ENCODE measurements at regions not wholly inside any gene's neighbourhood (a gene's known extent, or its start where the extent isn't known, plus 50 kb on each side); places are given as distances from the start of the nearest gene placed in this dataset.

GRCh38 chr2:160914217-160914616 lies 246.0 kb upstream of the TANK start:
- CTCF ChIA-PET (ENCODE audit: partially characterized antibody) = no interaction called here
- intact Hi-C loops (cut with micrococcal nuclease) = no loop called here

GRCh38 chr2:160916300-160916699 lies 243.9 kb upstream of the TANK start:
- H3K4me3 Mint-ChIP-seq = no peak overlapping the region
- ChIA-PET POLR2A (ENCODE audit: partially characterized antibody) (no interaction called here), CTCF (ENCODE audit: partially characterized antibody) (interaction anchor here (2.1 kb wide), 1 partner anchor 593 kb away, joined by 8 read pairs; no protein-coding TSS in a partner anchor)

More at GRCh38 chr2:160914217-160914616, 246.0 kb upstream of the TANK start:
- H3K9me3 Mint-ChIP-seq = peaks cover 0 to 2% (median 0%) of the 10 kb centered on the region in 8 donors
- no peaks in the 10 kb centered on the region for H3K36me3 Mint-ChIP-seq
- Histone ChIP-seq H3K36me3 (ENCODE audit: insufficient read depth, low read length) (no peaks in the 10 kb centered on the region), H3K4me3 (ENCODE audit: low read length in 2 of 2) (no peak overlapping the region), H3K4me1 (ENCODE audit: insufficient read depth, low read length) (no peaks in the 10 kb centered on the region), H3K27ac (ENCODE audit: low read depth, low read length) (no peak overlapping the region), H3K27me3 (ENCODE audit: insufficient read depth, low read length) (no peaks in the 10 kb centered on the region), H3K9me3 (ENCODE audit: control insufficient read depth in 1 of 2, low read length in 2 of 2) (no peaks in the 10 kb centered on the region)
- POLR2A ChIA-PET (ENCODE audit: partially characterized antibody) = no interaction called here
- peaks cover 0 to 2% (median 0%) of the 10 kb centered on the region in 4 donors for H3K4me1 Mint-ChIP-seq
- H3K4me3 Mint-ChIP-seq = no peak overlapping the region
- no peak overlapping the region for H3K27ac Mint-ChIP-seq
- H3K27me3 Mint-ChIP-seq = no peaks in the 10 kb centered on the region
- no peak for DNase-seq

GRCh38 chr2:160917850-160918249 lies 242.4 kb upstream of the TANK start:
- no peak for DNase-seq
- Mint-ChIP-seq H3K27me3 (no peaks in the 10 kb centered on the region), H3K4me1 (peaks cover 0 to 2% (median 0%) of the 10 kb centered on the region in 4 donors), H3K4me3 (no peak overlapping the region), H3K9me3 (peaks cover 0 to 2% (median 0%) of the 10 kb centered on the region in 8 donors), H3K27ac (no peak overlapping the region), H3K36me3 (no peaks in the 10 kb centered on the region)
- POLR2A ChIA-PET (ENCODE audit: partially characterized antibody) = no interaction called here
- H3K36me3 ChIP-seq (ENCODE audit: insufficient read depth, low read length) = no peaks in the 10 kb centered on the region
- no peak overlapping the region for H3K4me3 ChIP-seq (ENCODE audit: low read length in 2 of 2)
- H3K4me1 ChIP-seq (ENCODE audit: insufficient read depth, low read length) = no peaks in the 10 kb centered on the region
- intact Hi-C loops (cut with micrococcal nuclease) = loop anchor here (2.0 kb wide), 1 partner anchor 563 kb away; no protein-coding TSS in a partner anchor
- no peaks in the 10 kb centered on the region for H3K9me3 ChIP-seq (ENCODE audit: control insufficient read depth in 1 of 2, low read length in 2 of 2)
- no peak overlapping the region for H3K27ac ChIP-seq (ENCODE audit: low read depth, low read length)
- H3K27me3 ChIP-seq (ENCODE audit: insufficient read depth, low read length) = no peaks in the 10 kb centered on the region
- CTCF ChIA-PET (ENCODE audit: partially characterized antibody) = interaction anchor here (1.5 to 2.8 kb wide), 7 partner anchors 10 to 666 kb away, joined by 3 to 16 read pairs (median 8); no protein-coding TSS in a partner anchor

More at GRCh38 chr2:160916300-160916699, 243.9 kb upstream of the TANK start:
- Histone ChIP-seq H3K27ac (ENCODE audit: low read depth, low read length) (no peak overlapping the region), H3K9me3 (ENCODE audit: control insufficient read depth in 1 of 2, low read length in 2 of 2) (no peaks in the 10 kb centered on the region), H3K27me3 (ENCODE audit: insufficient read depth, low read length) (no peaks in the 10 kb centered on the region), H3K4me3 (ENCODE audit: low read length in 2 of 2) (no peak overlapping the region), H3K4me1 (ENCODE audit: insufficient read depth, low read length) (no peaks in the 10 kb centered on the region), H3K36me3 (ENCODE audit: insufficient read depth, low read length) (no peaks in the 10 kb centered on the region)
- Mint-ChIP-seq H3K4me1 (peaks cover 0 to 2% (median 0%) of the 10 kb centered on the region in 4 donors), H3K9me3 (peaks cover 0 to 2% (median 0%) of the 10 kb centered on the region in 8 donors), H3K27me3 (no peaks in the 10 kb centered on the region), H3K27ac (no peak overlapping the region), H3K36me3 (no peaks in the 10 kb centered on the region)
- intact Hi-C loops (cut with micrococcal nuclease) = no loop called here
- DNase-seq = no peak

GRCh38 chr2:160918258-160918657 lies 242.0 kb upstream of the TANK start:
- Histone ChIP-seq H3K9me3 (ENCODE audit: control insufficient read depth in 1 of 2, low read length in 2 of 2) (no peaks in the 10 kb centered on the region), H3K4me3 (ENCODE audit: low read length in 2 of 2) (no peak overlapping the region), H3K36me3 (ENCODE audit: insufficient read depth, low read length) (no peaks in the 10 kb centered on the region), H3K4me1 (ENCODE audit: insufficient read depth, low read length) (no peaks in the 10 kb centered on the region), H3K27me3 (ENCODE audit: insufficient read depth, low read length) (no peaks in the 10 kb centered on the region), H3K27ac (ENCODE audit: low read depth, low read length) (no peak overlapping the region)
- Mint-ChIP-seq H3K9me3 (peaks cover 0 to 2% (median 0%) of the 10 kb centered on the region in 8 donors), H3K27ac (no peak overlapping the region), H3K27me3 (no peaks in the 10 kb centered on the region), H3K36me3 (no peaks in the 10 kb centered on the region), H3K4me1 (peaks cover 0 to 2% (median 0%) of the 10 kb centered on the region in 4 donors), H3K4me3 (no peak overlapping the region)
- CTCF ChIA-PET (ENCODE audit: partially characterized antibody) = interaction anchor here (1.3 to 2.8 kb wide), 9 partner anchors 8 to 667 kb away, joined by 3 to 16 read pairs (median 7); no protein-coding TSS in a partner anchor
- DNase-seq = no peak
- intact Hi-C loops (cut with micrococcal nuclease) = loop anchor here (2.0 kb wide), 1 partner anchor 563 kb away; no protein-coding TSS in a partner anchor
- POLR2A ChIA-PET (ENCODE audit: partially characterized antibody) = no interaction called here

GRCh38 chr2:160918906-160919503 lies 241.2 kb upstream of the TANK start:
- H3K4me3 Mint-ChIP-seq = no peak overlapping the region

GRCh38 chr2:160920061-160920460 lies 240.2 kb upstream of the TANK start:
- no peaks in the 10 kb centered on the region for H3K36me3 ChIP-seq (ENCODE audit: insufficient read depth, low read length)
- Mint-ChIP-seq H3K27ac (no peak overlapping the region), H3K4me1 (no peaks in the 10 kb centered on the region), H3K4me3 (no peak overlapping the region), H3K27me3 (no peaks in the 10 kb centered on the region), H3K36me3 (no peaks in the 10 kb centered on the region), H3K9me3 (peaks cover 0 to 2% (median 0%) of the 10 kb centered on the region in 8 donors)
- ChIA-PET POLR2A (ENCODE audit: partially characterized antibody) (no interaction called here), CTCF (ENCODE audit: partially characterized antibody) (interaction anchor here (1.1 kb wide), 1 partner anchor 596 kb away, joined by 6 read pairs; no protein-coding TSS in a partner anchor)
- intact Hi-C loops (cut with micrococcal nuclease) = no loop called here
- no peaks in the 10 kb centered on the region for H3K9me3 ChIP-seq (ENCODE audit: control insufficient read depth in 1 of 2, low read length in 2 of 2)
- no peak overlapping the region for H3K27ac ChIP-seq (ENCODE audit: low read depth, low read length)
- H3K4me1 ChIP-seq (ENCODE audit: insufficient read depth, low read length) = no peaks in the 10 kb centered on the region
- no peak overlapping the region for H3K4me3 ChIP-seq (ENCODE audit: low read length in 2 of 2)
- DNase-seq = no peak
- no peaks in the 10 kb centered on the region for H3K27me3 ChIP-seq (ENCODE audit: insufficient read depth, low read length)

More at GRCh38 chr2:160918906-160919503, 241.2 kb upstream of the TANK start:
- no peak overlapping the region for H3K27ac ChIP-seq (ENCODE audit: low read depth, low read length)
- CTCF ChIA-PET (ENCODE audit: partially characterized antibody) = interaction anchor here (0.6 to 2.8 kb wide), 13 partner anchors 9 to 667 kb away, joined by 3 to 16 read pairs (median 5); no protein-coding TSS in a partner anchor
- Mint-ChIP-seq H3K9me3 (peaks cover 0 to 2% (median 0%) of the 10 kb centered on the region in 8 donors), H3K27me3 (no peaks in the 10 kb centered on the region), H3K36me3 (no peaks in the 10 kb centered on the region), H3K27ac (no peak overlapping the region), H3K4me1 (no peaks in the 10 kb centered on the region)
- H3K36me3 ChIP-seq (ENCODE audit: insufficient read depth, low read length) = no peaks in the 10 kb centered on the region
- POLR2A ChIA-PET (ENCODE audit: partially characterized antibody) = interaction anchor here (0.6 kb wide), 1 partner anchor 527 kb away, joined by 3 read pairs; no protein-coding TSS in a partner anchor
- DNase-seq = peak in 3 of 5 donors; percentile 6 to 18 (median 13)
- no peak overlapping the region for H3K4me3 ChIP-seq (ENCODE audit: low read length in 2 of 2)
- no peaks in the 10 kb centered on the region for H3K27me3 ChIP-seq (ENCODE audit: insufficient read depth, low read length)
- H3K4me1 ChIP-seq (ENCODE audit: insufficient read depth, low read length) = no peaks in the 10 kb centered on the region
- intact Hi-C loops (cut with micrococcal nuclease) = loop anchor here (1.0 to 2.0 kb wide), 3 partner anchors 564 to 667 kb away; no protein-coding TSS in a partner anchor
- H3K9me3 ChIP-seq (ENCODE audit: control insufficient read depth in 1 of 2, low read length in 2 of 2) = no peaks in the 10 kb centered on the region

- Mint-ChIP-seq H3K27me3 (no peaks in the 10 kb centered on the region), H3K27ac (no peak overlapping the region), H3K4me3 (no peak overlapping the region), H3K9me3 (no peaks in the 10 kb centered on the region), H3K36me3 (no peaks in the 10 kb centered on the region), H3K4me1 (no peaks in the 10 kb centered on the region)
- intact Hi-C loops (cut with micrococcal nuclease) = no loop called here
- ChIA-PET CTCF (ENCODE audit: partially characterized antibody) (interaction anchor here (0.7 to 1.1 kb wide), 3 partner anchors 592 to 596 kb away, joined by 3 to 6 read pairs (median 3); no protein-coding TSS in a partner anchor), POLR2A (ENCODE audit: partially characterized antibody) (no interaction called here)
- Histone ChIP-seq H3K27ac (ENCODE audit: low read depth, low read length) (no peak overlapping the region), H3K4me3 (ENCODE audit: low read length in 2 of 2) (no peak overlapping the region), H3K27me3 (ENCODE audit: insufficient read depth, low read length) (no peaks in the 10 kb centered on the region), H3K4me1 (ENCODE audit: insufficient read depth, low read length) (no peaks in the 10 kb centered on the region), H3K36me3 (ENCODE audit: insufficient read depth, low read length) (no peaks in the 10 kb centered on the region), H3K9me3 (ENCODE audit: control insufficient read depth in 1 of 2, low read length in 2 of 2) (no peaks in the 10 kb centered on the region)
- DNase-seq = no peak
Measured at GRCh38 chr2:160920791-160921303, 239.4 kb upstream of the TANK start.

Data from CD4-positive, alpha-beta memory T cell (primary cell).